GM19455 (cell line): ENCODE measurements at regions not wholly inside any gene's neighbourhood (a gene's known extent, or its start where the extent isn't known, plus 50 kb on each side); places are given as distances from the start of the nearest gene placed in this dataset.
"Not testable (repeated sequence)": the region's sequence is repeated elsewhere in the genome, so short reads cannot be mapped to it uniquely, and the experiment has no call there.

Source experiments
- ATAC-seq: cut with Tn5 transposase; IDR thresholded peaks from one replicate; pipeline ENCODE4 v1.9.1; 2021; ENCODE audit not compliant: unreplicated experiment

DNA sequence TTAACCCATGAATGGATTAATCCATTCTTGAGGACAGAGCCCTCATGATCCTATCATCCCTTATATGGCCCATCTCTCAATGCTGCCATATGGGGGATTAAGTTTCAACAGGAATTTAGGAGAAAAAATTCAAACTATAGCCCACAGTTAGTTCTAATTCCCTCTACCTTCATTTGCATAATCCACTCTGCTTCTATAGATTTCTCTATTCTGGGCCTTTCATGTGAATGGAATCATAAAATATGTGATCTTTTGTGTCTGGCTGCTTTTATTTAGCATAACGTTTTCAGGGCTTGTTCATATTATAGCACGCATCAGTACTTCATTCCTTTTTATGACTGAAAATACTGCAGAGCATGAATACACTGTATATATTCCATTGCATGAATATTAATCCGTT is 55.4 kb downstream of the CTSL start:
- no peak for ATAC-seq

- ATAC-seq: no peak
These were observed 57.3 kb downstream of the CTSL start for GRCh38 chr9:87783180-87783579.

DNA sequence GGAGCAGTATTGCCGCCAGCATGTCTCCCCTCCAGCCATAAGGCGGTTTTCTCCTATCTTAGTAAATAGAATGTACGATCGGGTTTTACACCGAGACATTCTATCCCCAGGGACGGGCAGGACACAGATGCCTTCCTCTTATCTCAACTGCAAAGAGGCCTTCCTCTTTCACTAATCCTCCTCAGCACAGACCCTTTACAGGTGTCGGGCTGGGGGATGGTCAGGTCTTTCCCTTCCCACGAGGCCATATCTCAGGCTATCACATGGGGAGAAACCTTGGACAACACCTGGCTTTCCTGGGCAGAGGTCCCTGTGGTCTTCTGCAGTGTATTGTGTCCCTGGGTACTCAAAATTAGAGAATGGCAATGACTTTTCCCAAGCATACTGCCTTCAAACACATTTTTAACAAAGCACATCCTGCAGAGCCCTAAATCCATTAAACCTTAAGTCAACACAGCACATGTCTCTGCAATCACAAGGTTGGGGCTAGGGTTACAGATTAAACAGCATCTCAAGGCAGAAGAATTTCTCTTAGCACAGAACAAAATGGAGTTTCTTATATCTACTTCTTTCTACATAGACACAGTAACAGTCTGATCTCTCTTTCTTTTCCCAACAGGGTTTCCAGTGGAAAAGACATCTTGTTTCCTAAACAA is 59.5 kb downstream of the CTSL start:
- not testable (repeated sequence) for ATAC-seq

DNA sequence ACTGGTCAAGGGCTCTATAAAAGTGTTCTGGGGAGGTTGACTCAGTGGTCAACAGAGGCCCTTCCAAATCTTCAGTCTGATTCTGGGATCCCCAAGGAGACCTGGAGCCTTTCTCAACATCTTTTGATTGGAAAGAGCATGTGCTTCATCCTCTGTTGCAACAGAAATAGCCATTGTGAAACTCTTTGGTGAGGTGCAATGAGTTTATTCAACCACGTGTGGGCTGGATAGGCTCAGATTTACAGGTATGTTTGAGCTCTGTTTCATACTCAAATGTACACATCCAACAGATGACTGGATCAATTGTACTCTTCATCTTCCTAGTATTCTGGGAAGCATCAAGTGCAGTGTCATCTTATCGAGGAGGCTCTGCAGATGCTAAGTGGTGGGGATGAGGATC is 60.5 kb downstream of the CTSL start:
- ATAC-seq: no peak

DNA sequence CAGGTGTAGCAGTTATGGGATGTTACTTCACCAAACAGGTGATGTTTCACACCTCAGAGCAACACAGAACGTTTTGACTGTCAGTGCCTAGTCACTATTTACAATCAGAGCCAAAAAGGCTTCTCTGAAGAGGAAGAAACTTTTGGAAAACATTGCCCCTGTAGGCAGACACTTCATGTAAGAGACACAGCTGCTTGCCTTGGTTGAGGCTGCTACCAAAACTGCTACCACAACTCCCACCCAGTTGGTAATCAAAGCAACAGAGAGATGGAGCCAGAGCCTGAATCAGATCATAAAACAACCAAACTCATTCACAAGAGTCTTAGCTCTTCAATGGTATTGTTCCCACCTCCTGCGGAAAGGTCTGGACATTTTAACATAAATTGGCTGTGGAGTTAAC is 61.0 kb downstream of the CTSL start:
- no peak for ATAC-seq

DNA sequence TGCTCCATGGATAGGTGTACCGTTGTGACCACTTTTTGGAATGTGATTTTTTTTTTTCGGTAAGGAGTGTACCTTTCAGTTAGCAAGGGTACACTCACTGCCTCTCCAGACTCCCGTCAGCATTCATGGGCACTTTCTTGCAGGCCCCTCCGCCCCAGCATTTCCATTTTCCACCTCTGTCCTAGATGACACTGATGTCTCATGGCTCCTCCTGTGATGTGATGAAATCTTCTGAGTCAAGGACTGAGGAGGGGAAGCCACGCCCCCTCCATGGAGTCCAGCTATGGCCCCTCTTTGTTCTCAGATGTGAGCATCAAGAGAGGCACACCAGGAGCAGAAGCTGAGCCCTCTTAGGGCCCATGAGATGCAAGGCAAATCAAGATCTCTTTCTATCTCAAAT is 61.8 kb downstream of the CTSL start:
- no peak for ATAC-seq

- peak; percentile 99 for ATAC-seq
These were observed 66.9 kb downstream of the CTSL start for GRCh38 chr9:87792831-87793288.

DNA sequence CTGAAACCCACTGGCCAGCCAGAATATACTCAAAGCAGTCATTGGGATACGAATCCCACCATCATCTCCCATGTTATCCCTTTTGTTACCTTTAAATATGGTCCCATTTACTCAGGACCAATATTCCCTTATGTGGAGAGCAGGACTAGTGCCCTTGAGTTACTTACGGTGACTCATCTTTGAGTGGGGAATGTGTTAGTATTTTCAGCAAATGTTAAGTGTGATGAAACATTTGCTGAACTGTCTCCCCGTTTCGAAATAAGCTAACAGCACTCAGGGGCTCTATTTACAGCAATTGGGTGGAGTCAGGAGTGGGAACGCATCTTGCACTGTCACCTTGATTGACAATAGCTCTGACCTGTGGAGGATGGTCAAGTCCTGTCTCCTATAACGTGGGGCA is 67.4 kb downstream of the CTSL start:
- no peak for ATAC-seq

DNA sequence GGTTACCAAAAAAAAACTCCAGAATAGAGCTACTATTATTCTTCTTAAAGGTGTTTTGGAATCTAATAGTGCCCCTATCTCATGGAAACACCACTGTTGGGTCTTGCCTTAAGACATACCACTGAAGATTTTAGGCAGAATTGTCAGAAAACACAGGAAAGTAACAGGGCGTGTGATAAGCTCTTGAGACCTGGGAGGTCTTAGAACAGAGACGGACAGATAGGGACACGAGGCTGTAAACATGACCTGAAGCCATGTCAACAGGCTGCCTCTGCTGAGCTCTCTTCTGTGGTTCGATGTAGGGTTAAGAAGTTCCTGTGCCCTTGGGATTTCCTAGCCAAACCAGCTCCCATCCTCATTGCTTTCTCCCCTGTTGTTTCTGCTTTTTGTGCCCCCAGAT is 69.3 kb downstream of the CTSL start:
- no peak for ATAC-seq

GRCh38 chr9:87796196-87796595 is 70.3 kb downstream of the CTSL start:
- no peak for ATAC-seq

GRCh38 chr9:87798261-87798833 is 72.4 kb downstream of the CTSL start:
- ATAC-seq: no peak

DNA sequence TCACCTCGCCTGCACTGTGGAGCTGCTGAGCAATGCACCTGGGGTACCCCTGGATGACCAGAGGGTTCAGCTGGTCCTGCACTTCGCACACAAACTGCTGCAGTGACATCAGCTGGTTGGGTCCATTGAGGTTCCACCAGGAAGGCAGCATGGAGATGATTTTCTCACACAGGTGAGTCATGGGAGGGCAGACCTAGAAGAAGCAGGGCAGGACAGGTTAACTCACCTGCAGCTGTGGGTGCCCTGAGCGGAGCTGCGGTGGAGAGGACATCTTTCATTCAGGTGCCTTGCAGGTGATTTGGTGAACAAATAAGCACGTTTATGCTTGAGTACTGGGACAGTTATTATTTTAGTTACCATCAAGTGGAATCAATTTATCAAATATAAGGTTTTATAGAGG is 73.6 kb downstream of the CTSL start:
- no peak for ATAC-seq

DNA sequence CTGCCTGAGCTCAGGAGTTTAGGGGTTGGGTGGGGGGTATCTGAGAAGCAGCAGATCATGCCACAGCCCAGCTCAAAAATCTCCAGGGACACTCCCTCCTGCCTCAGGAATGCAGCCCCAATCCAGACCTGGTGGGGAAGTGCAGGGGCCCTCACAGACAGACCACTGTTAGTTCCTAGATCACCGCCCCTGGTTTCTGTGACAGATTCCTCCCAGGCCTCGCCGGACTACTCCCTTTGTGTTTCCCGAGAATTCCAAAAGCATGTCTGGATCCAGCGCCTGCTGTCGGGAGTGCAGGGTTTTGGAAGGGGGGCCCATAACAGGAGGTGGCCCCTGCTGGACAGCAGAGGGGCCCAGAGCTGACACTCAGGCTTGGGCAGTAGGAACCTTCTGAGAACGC is 74.5 kb downstream of the CTSL start:
- ATAC-seq: no peak

DNA sequence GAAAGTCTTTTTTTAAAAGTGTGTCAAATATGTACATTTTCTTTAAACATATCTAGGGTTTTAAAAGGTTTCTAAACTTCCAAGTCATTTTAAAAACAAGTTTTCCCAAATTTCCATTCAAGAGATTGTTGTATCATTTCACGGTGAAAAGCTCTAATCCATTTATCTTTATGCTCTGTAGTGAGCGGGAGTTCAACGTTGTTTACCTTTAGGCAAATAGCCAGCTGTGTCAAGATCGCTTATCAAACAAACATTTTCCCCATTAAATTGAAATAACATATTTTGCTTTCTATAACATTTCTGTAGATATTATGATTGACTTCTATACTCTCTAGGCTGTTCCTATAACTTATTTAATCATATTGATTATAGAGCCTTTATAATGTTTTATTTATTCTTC is 75.1 kb downstream of the CTSL start:
- no peak for ATAC-seq

DNA sequence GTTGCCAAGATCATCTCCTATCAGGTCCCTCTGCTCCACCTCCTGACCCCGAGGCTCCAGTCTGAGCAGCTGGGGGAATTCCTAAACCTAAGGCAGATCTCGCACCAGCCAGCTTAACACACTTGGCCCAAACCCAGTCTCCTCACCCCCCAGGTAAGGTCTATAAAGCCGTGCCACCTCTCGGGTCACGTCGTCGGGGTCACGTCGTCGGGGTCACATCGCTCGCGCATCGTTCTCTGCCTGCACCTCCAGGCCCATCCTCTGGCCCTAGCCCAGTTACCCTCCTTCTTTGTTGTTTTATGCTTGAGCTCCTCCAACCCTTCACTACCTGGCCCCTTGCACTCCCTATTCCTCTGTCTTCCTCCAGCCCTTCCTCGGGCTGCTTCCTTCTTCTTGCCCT is 77.2 kb downstream of the CTSL start:
- ATAC-seq: no peak

DNA sequence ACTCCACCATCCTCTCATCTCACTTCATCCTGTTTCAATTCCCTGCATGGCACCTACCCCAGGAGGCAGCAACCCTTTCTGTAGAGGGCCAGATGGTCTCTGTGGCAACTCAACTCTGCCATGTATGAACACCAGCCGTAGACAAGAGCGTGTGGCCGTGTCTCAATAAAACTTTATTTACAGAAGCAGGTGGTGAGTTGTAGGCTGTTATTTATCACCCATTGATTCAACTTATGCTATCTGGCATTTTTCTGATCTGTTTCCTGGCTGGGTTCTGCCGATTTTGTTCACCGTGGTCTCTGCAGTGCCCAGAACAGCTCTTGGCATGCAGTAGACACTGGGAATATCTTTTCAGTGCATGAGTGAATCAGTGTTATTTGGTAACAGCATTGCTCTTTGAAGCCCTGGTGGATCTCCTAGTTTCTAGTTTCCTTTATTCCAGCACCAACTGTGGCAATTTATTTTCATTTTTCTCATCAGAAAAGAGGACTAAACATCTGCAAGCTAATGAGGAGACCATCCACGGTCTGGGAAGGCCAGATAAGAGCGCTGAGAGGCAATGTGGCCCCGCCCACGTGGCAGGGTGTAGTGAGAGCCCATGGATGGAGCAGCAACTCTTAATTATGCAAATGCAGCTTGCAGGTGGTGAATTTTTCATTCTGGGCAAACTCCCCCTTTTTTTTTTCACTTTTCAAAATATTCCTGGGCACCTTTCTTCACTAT is 77.9 kb downstream of the CTSL start:
- no peak for ATAC-seq

- no peak for ATAC-seq
These were observed 77.4 kb upstream of the SPATA31E1 start for GRCh38 chr9:87805259-87805658.

DNA sequence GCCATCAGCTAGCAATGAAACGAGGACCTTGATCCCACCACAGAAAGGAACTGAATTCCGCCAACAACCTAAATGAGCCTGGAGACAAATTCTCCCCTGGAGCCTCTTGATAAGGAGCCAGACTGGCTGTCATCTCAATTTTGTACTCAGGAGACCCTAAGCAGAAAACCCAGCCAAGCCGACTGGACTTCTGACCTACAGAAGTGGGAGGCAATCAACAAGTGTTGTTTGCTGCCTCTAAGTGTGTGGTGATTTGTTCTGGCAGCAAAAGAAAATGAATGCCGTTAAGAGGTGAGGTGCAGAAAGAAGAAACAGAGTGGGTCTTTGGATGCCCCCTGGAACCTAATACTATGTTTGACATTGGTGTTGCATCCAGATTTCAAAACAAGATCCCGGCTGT is 72.7 kb upstream of the SPATA31E1 start:
- ATAC-seq: no peak

GRCh38 chr9:87810679-87811178 is 71.9 kb upstream of the SPATA31E1 start:
- no peak for ATAC-seq

GRCh38 chr9:87812375-87813118 is 70.1 kb upstream of the SPATA31E1 start:
- no peak for ATAC-seq

GRCh38 chr9:87813119-87813463 is 69.6 kb upstream of the SPATA31E1 start:
- ATAC-seq: no peak

GRCh38 chr9:87816036-87816435 is 66.6 kb upstream of the SPATA31E1 start:
- no peak for ATAC-seq
